HCT116 (cell line): ENCODE measurements at regions not wholly inside any gene's neighbourhood (a gene's known extent, or its start where the extent isn't known, plus 50 kb on each side); places are given as distances from the start of the nearest gene placed in this dataset.

Experiments used
- EZH2 ChIP-seq: fragments of 200-600 bp; sonication (generic); IDR thresholded peaks from 2 replicates; pipeline ENCODE4 v1.6.1; 2017; ENCODE audit warnings: antibody characterized with exemption, mixed run types
- MAX ChIP-seq: IDR thresholded peaks from 2 replicates; pipeline ENCODE4 v1.6.1; 2012
- POLR2A ChIP-seq: IDR thresholded peaks from 2 replicates; pipeline ENCODE4 v1.7.0; 2011; ENCODE audit warnings: borderline replicate concordance; ENCODE audit not compliant: insufficient read depth, insufficient read length; ENCODE audit errors: extremely low read depth
- POLR2AphosphoS5 ChIP-seq: IDR thresholded peaks from 2 replicates; pipeline ENCODE4 v1.6.1; 2011; ENCODE audit warnings: mild to moderate bottlenecking, low read depth, low read length, moderate library complexity
- RAD21 ChIP-seq: IDR thresholded peaks from 2 replicates; pipeline ENCODE4 v1.6.1; 2012; ENCODE audit warnings: low read depth, mild to moderate bottlenecking
- SIN3A ChIP-seq: IDR thresholded peaks from 2 replicates; pipeline ENCODE4 v1.6.1; 2012; ENCODE audit warnings: low read depth
- SP1 ChIP-seq: IDR thresholded peaks from 2 replicates; pipeline ENCODE4 v1.6.1; 2012; ENCODE audit warnings: low read depth
- SRF ChIP-seq: IDR thresholded peaks from 2 replicates; pipeline ENCODE4 v1.6.1; 2012; ENCODE audit warnings: low read depth
- TF ChIP-seq, protein P1 (sequence below), 3 experiments: fragments of 200-600 bp in 1 of 3; sonication (generic) in 1 of 3; IDR thresholded peaks in 2 of 3; conservative IDR thresholded peaks in 1 of 3; 2 replicates each; pipeline ENCODE4 v1.5.1; 2012 to 2017; ENCODE audit warnings: low read depth in 2 of 3, low read length in 2 of 3, antibody characterized with exemption in 1 of 3, borderline replicate concordance in 1 of 3, control low read depth in 1 of 3, mild to moderate bottlenecking in 1 of 3, mixed read lengths in 1 of 3, mixed run types in 1 of 3, moderate library complexity in 1 of 3; ENCODE audit not compliant: insufficient read depth in 1 of 3
- TF ChIP-seq, protein P2 (sequence below): IDR thresholded peaks from 2 replicates; pipeline ENCODE4 v1.6.1; 2012

DNA sequence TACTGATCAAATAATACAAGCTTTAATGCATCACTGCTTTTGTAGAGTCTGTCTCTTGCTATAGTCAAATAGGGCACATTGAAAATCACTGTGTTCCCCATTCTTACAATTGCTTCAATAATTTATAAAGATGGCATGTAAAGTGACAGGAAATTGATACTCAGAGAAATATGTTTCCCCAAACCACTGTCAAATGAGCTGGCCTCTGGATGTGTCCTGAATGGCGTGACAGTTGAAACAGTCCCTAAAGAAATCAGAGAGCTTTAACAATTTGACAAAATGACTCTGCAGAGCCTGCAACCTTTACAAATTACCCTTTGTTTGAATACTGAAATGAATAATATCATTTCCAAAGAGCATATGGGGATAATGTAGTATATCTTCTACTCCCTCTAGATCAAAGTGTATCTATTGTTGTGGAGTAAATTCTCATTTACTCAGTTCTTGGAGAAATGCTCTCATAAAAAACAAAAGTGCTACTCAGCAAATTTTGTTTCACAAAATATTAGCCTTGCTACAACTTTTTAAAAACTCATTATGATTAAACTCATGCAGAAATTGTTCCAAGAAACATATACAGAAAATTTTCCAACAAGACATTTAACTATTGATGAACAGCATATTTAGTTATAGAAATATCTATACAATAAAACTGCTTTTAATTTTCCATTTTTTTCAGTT is 763.2 kb upstream of the SPRY2 start:
- TF ChIP-seq POLR2A (no peak), SP1 (no peak), SRF (no peak), SIN3A (no peak), MAX (no peak), EZH2 (no peak), POLR2AphosphoS5 (no peak), RAD21 (no peak)
- TF ChIP-seq, protein P1, sequence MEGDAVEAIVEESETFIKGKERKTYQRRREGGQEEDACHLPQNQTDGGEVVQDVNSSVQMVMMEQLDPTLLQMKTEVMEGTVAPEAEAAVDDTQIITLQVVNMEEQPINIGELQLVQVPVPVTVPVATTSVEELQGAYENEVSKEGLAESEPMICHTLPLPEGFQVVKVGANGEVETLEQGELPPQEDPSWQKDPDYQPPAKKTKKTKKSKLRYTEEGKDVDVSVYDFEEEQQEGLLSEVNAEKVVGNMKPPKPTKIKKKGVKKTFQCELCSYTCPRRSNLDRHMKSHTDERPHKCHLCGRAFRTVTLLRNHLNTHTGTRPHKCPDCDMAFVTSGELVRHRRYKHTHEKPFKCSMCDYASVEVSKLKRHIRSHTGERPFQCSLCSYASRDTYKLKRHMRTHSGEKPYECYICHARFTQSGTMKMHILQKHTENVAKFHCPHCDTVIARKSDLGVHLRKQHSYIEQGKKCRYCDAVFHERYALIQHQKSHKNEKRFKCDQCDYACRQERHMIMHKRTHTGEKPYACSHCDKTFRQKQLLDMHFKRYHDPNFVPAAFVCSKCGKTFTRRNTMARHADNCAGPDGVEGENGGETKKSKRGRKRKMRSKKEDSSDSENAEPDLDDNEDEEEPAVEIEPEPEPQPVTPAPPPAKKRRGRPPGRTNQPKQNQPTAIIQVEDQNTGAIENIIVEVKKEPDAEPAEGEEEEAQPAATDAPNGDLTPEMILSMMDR (IDR thresholded peaks at IDR 0.05 in 2 of 3, conservative IDR thresholded peaks at IDR 0.05 in 1 of 3; ENCODE audit: borderline replicate concordance in 1 of 3, insufficient read depth in 1 of 3, low read depth in 2 of 3, low read length in 2 of 3): no peak
- TF ChIP-seq, protein P2, sequence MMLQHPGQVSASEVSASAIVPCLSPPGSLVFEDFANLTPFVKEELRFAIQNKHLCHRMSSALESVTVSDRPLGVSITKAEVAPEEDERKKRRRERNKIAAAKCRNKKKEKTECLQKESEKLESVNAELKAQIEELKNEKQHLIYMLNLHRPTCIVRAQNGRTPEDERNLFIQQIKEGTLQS: no peak
